IPS DF 6.9 (cell line): ENCODE measurements at regions not wholly inside any gene's neighbourhood (a gene's known extent, or its start where the extent isn't known, plus 50 kb on each side); places are given as distances from the start of the nearest gene placed in this dataset.

Source experiments
- DNase-seq: peaks from one replicate; pipeline ENCODE4 v3.0.0-alpha.2; 2013; ENCODE audit warnings: low read depth, low spot score
- H3K27ac ChIP-seq: one replicate; pipeline ENCODE4 v1.5.1; 2013; ENCODE audit warnings: low read length, control low read depth
- H3K27me3 ChIP-seq: 2 replicates; pipeline ENCODE4 v1.6.1; 2013; ENCODE audit warnings: mild to moderate bottlenecking, low read length; ENCODE audit not compliant: control insufficient read depth, insufficient read depth
- H3K36me3 ChIP-seq: 2 replicates; pipeline ENCODE4 v1.6.1; 2013; ENCODE audit warnings: low read length; ENCODE audit not compliant: control insufficient read depth, insufficient read depth
- H3K4me1 ChIP-seq: 2 replicates; pipeline ENCODE4 v1.6.1; 2013; ENCODE audit warnings: low read length; ENCODE audit not compliant: control insufficient read depth, insufficient read depth
- H3K4me3 ChIP-seq: 2 replicates; pipeline ENCODE4 v1.5.1; 2013; ENCODE audit warnings: mild to moderate bottlenecking, low read length
- H3K9me3 ChIP-seq: 2 replicates; pipeline ENCODE4 v1.6.1; 2013; ENCODE audit warnings: low read length, inconsistent platforms; ENCODE audit not compliant: control insufficient read depth, insufficient read depth
- WGBS: extraction: QIAGEN DNeasy Blood & Tissue Kit; methylation state at CpG from one replicate; pipeline ENCODE4 v1.1.7; 2013; ENCODE audit warnings: mixed read lengths, missing lambda C conversion rate; ENCODE audit not compliant: insufficient read length, insufficient coverage; 5-methylcytosine and 5-hydroxymethylcytosine counted together

- DNase-seq = no peak
Measured at GRCh38 chr2:60094450-60094929, 459.0 kb downstream of the BCL11A start.

GRCh38 chr2:60092781-60093180 is 460.7 kb downstream of the BCL11A start:
- Histone ChIP-seq H3K27me3 (peaks cover 3% of the 10 kb centered on the region), H3K36me3 (no peaks in the 10 kb centered on the region), H3K9me3 (no peaks in the 10 kb centered on the region), H3K4me1 (peaks cover 4% of the 10 kb centered on the region; the same call in 1 of the 2 replicates), H3K27ac (no peak overlapping the region), H3K4me3 (no peak overlapping the region)
- DNase-seq = no peak
- no CpG with 5 or more reads among the region's 2 CpGs for WGBS

More at GRCh38 chr2:60094450-60094929, 459.0 kb downstream of the BCL11A start:
- Histone ChIP-seq H3K27me3 (peaks cover 3% of the 10 kb centered on the region), H3K27ac (no peak overlapping the region), H3K9me3 (no peaks in the 10 kb centered on the region), H3K4me3 (no peak overlapping the region), H3K36me3 (no peaks in the 10 kb centered on the region), H3K4me1 (peaks cover 4% of the 10 kb centered on the region; the same call in 1 of the 2 replicates)
- no CpG with 5 or more reads among the region's 3 CpGs for WGBS

GRCh38 chr2:60091894-60092293 is 461.6 kb downstream of the BCL11A start:
- no peak overlapping the region for H3K27ac ChIP-seq
- no peak for DNase-seq
- H3K4me1 ChIP-seq = peaks cover 4% of the 10 kb centered on the region; the same call in 1 of the 2 replicates
- H3K36me3 ChIP-seq = no peaks in the 10 kb centered on the region
- WGBS = no CpG with 5 or more reads among the region's 5 CpGs
- H3K9me3 ChIP-seq = no peaks in the 10 kb centered on the region
- no peak overlapping the region for H3K4me3 ChIP-seq
- H3K27me3 ChIP-seq = peaks cover 3% of the 10 kb centered on the region

- Histone ChIP-seq H3K36me3 (no peaks in the 10 kb centered on the region), H3K4me1 (peaks cover 4% of the 10 kb centered on the region; the same call in 1 of the 2 replicates), H3K4me3 (no peak overlapping the region), H3K27ac (no peak overlapping the region), H3K27me3 (peaks cover 3% of the 10 kb centered on the region), H3K9me3 (no peaks in the 10 kb centered on the region)
- WGBS = no CpG with 5 or more reads among the region's 2 CpGs
- DNase-seq = no peak
Measured at GRCh38 chr2:60091266-60091665, 462.2 kb downstream of the BCL11A start.

GRCh38 chr2:60079562-60079961 is 473.9 kb downstream of the BCL11A start:
- WGBS = no CpG with 5 or more reads among the region's 2 CpGs
- H3K4me1 ChIP-seq = peaks cover 2% of the 10 kb centered on the region; the same call in 1 of the 2 replicates
- H3K36me3 ChIP-seq = no peaks in the 10 kb centered on the region
- H3K27ac ChIP-seq = no peak overlapping the region
- DNase-seq = no peak
- H3K9me3 ChIP-seq = no peaks in the 10 kb centered on the region
- no peak overlapping the region for H3K4me3 ChIP-seq
- H3K27me3 ChIP-seq = no peaks in the 10 kb centered on the region

- H3K9me3 ChIP-seq = no peaks in the 10 kb centered on the region
- no peaks in the 10 kb centered on the region for H3K36me3 ChIP-seq
- no peak overlapping the region for H3K27ac ChIP-seq
- DNase-seq = no peak
- H3K4me3 ChIP-seq = no peak overlapping the region
- H3K4me1 ChIP-seq = no peaks in the 10 kb centered on the region
- H3K27me3 ChIP-seq = no peaks in the 10 kb centered on the region
- no CpG with 5 or more reads among the region's 6 CpGs for WGBS
Measured at GRCh38 chr2:60075048-60075447, 478.4 kb downstream of the BCL11A start.

GRCh38 chr2:60073201-60073600 is 480.3 kb downstream of the BCL11A start:
- Histone ChIP-seq H3K27ac (no peak overlapping the region), H3K9me3 (no peaks in the 10 kb centered on the region), H3K4me1 (no peaks in the 10 kb centered on the region), H3K27me3 (no peaks in the 10 kb centered on the region), H3K36me3 (no peaks in the 10 kb centered on the region), H3K4me3 (no peak overlapping the region)
- WGBS = no CpG with 5 or more reads among the region's 12 CpGs
- no peak for DNase-seq

- Histone ChIP-seq H3K4me3 (no peak overlapping the region), H3K9me3 (no peaks in the 10 kb centered on the region), H3K27ac (no peak overlapping the region), H3K4me1 (no peaks in the 10 kb centered on the region), H3K36me3 (no peaks in the 10 kb centered on the region), H3K27me3 (no peaks in the 10 kb centered on the region)
- no peak for DNase-seq
- no CpG with 5 or more reads among the region's 6 CpGs for WGBS
Measured at GRCh38 chr2:60072609-60073008, 480.8 kb downstream of the BCL11A start.

GRCh38 chr2:60071490-60071831 is 482.0 kb downstream of the BCL11A start:
- Histone ChIP-seq H3K27me3 (no peaks in the 10 kb centered on the region), H3K4me3 (no peak overlapping the region), H3K4me1 (no peaks in the 10 kb centered on the region), H3K9me3 (no peaks in the 10 kb centered on the region), H3K27ac (no peak overlapping the region), H3K36me3 (no peaks in the 10 kb centered on the region)
- WGBS = no CpG with 5 or more reads among the region's 6 CpGs
- no peak for DNase-seq

GRCh38 chr2:60070736-60071489 is 482.5 kb downstream of the BCL11A start:
- DNase-seq = no peak
- no peak overlapping the region for H3K4me3 ChIP-seq
- H3K9me3 ChIP-seq = no peaks in the 10 kb centered on the region
- H3K36me3 ChIP-seq = no peaks in the 10 kb centered on the region
- no peaks in the 10 kb centered on the region for H3K27me3 ChIP-seq
- no peak overlapping the region for H3K27ac ChIP-seq
- WGBS = no CpG with 5 or more reads among the region's 5 CpGs
- no peaks in the 10 kb centered on the region for H3K4me1 ChIP-seq

- Histone ChIP-seq H3K4me3 (no peak overlapping the region), H3K36me3 (no peaks in the 10 kb centered on the region), H3K27ac (no peak overlapping the region), H3K9me3 (no peaks in the 10 kb centered on the region), H3K27me3 (no peaks in the 10 kb centered on the region), H3K4me1 (no peaks in the 10 kb centered on the region)
- no peak for DNase-seq
- no CpG with 5 or more reads among the region's 5 CpGs for WGBS
Measured at GRCh38 chr2:60070196-60070595, 483.3 kb downstream of the BCL11A start.
